Cardiac muscle cell (in vitro differentiated cells and primary cell): ENCODE measurements at regions not wholly inside any gene's neighbourhood (a gene's known extent, or its start where the extent isn't known, plus 50 kb on each side); places are given as distances from the start of the nearest gene placed in this dataset.
"Not testable (repeated sequence)": the region's sequence is repeated elsewhere in the genome, so short reads cannot be mapped to it uniquely, and the experiment has no call there.

Experiments
- DNase-seq, 2 donors: peaks; one replicate each; pipeline versions ENCODE4 v3.0.0 to v3.0.0-alpha.2; 2010 to 2017; ENCODE audit warnings: low read depth in 1 of 2, low spot score in 1 of 2
- H3K27ac ChIP-seq: fragments of 200-600 bp; sonication (generic); 2 replicates; pipeline ENCODE4 v1.5.1; 2016
- H3K27me3 ChIP-seq: fragments of 200-600 bp; sonication (generic); 2 replicates; pipeline ENCODE4 v1.6.0; 2016; ENCODE audit warnings: control low read depth
- H3K36me3 ChIP-seq: fragments of 200-600 bp; sonication (generic); 2 replicates; pipeline ENCODE4 v1.5.1; 2016; ENCODE audit warnings: control low read depth
- H3K4me1 ChIP-seq: fragments of 200-600 bp; sonication (generic); 2 replicates; pipeline ENCODE4 v1.8.1; 2017; ENCODE audit warnings: low read depth, mild to moderate bottlenecking, mixed run types
- H3K4me3 ChIP-seq: fragments of 200-600 bp; sonication (generic); 2 replicates; pipeline ENCODE4 v1.5.1; 2016; ENCODE audit warnings: mild to moderate bottlenecking
- H3K9me3 ChIP-seq: fragments of 200-600 bp; sonication (generic); 2 replicates; pipeline ENCODE4 v1.5.1; 2017; ENCODE audit warnings: low read depth, mild to moderate bottlenecking, control low read depth
- TF ChIP-seq, protein P1 (sequence below): IDR thresholded peaks from 2 replicates; pipeline ENCODE4 v1.5.1; 2012; ENCODE audit warnings: low read depth, mild to moderate bottlenecking, low read length

DNA sequence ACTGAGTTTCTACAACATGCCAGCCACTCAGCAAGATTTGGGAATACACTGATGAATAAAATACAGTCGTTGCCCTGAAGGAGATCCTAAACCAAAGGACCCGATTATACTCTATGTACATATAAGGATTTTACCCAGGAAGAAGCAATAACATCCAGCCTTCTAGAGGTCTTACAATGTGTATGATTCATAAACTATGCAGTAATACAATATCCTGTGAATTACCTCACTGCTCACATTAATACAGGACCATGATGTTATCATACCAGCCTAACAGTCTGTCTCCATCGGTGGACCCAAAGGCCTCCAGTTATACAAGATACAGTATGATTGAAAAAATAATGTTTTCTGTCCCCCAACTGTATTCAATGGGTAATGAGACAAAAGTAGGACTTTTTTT, 310.5 kb upstream of the TRPM3 start:
- Histone ChIP-seq H3K4me1 (no peaks in the 10 kb centered on the region), H3K36me3 (no peaks in the 10 kb centered on the region), H3K9me3 (no peaks in the 10 kb centered on the region), H3K27me3 (no peaks in the 10 kb centered on the region), H3K27ac (no peak overlapping the region), H3K4me3 (no peak overlapping the region)
- TF ChIP-seq, protein P1, sequence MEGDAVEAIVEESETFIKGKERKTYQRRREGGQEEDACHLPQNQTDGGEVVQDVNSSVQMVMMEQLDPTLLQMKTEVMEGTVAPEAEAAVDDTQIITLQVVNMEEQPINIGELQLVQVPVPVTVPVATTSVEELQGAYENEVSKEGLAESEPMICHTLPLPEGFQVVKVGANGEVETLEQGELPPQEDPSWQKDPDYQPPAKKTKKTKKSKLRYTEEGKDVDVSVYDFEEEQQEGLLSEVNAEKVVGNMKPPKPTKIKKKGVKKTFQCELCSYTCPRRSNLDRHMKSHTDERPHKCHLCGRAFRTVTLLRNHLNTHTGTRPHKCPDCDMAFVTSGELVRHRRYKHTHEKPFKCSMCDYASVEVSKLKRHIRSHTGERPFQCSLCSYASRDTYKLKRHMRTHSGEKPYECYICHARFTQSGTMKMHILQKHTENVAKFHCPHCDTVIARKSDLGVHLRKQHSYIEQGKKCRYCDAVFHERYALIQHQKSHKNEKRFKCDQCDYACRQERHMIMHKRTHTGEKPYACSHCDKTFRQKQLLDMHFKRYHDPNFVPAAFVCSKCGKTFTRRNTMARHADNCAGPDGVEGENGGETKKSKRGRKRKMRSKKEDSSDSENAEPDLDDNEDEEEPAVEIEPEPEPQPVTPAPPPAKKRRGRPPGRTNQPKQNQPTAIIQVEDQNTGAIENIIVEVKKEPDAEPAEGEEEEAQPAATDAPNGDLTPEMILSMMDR, result no peak
- no peak for DNase-seq

DNA sequence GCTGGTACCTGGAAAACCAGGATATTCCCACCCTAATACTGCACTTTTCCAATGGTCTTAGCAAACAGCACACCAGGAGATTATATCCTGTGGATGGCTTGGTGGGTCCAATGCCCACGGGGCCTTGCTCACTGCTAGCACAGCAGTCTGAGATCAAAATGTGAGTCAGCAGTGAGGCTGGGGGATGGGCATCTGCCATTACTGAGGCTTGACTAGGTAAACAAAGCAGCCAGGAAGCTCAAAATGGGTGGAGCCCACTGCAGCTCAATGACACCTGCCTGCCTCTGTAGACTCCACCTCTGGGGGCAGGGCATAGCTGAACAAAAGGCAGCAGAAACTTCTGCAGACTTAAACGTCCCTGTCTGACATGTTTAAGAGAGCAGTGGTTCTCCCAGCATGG, 285.9 kb upstream of the TRPM3 start:
- not testable (repeated sequence) for H3K4me1 ChIP-seq, H3K27ac ChIP-seq, H3K4me3 ChIP-seq, H3K9me3 ChIP-seq, DNase-seq, H3K27me3 ChIP-seq, H3K36me3 ChIP-seq

DNA sequence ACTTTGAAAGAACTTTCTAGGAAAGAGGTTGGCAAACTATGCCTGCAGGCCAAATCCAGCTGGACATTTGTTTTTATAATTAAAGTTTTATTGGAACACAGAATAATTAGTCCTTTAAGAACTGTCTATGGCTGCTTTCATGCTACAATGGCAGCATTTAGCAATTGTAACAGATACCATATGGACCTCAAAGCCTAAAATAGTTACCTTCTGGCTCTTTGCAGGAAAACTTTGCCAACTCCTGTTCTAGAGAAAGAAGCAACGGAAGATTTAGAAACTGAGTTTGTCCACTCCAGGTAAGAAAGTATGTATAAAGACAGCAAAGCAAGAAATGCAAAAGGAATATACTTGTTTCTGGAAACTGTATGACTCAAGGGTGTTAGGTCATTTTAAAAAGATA, 281.7 kb upstream of the TRPM3 start:
- no peak for DNase-seq
- Histone ChIP-seq H3K27ac (no peak overlapping the region), H3K36me3 (no peaks in the 10 kb centered on the region), H3K9me3 (no peaks in the 10 kb centered on the region), H3K4me3 (no peak overlapping the region), H3K4me1 (no peaks in the 10 kb centered on the region), H3K27me3 (no peaks in the 10 kb centered on the region)
- TF ChIP-seq, protein P1, result no peak

DNA sequence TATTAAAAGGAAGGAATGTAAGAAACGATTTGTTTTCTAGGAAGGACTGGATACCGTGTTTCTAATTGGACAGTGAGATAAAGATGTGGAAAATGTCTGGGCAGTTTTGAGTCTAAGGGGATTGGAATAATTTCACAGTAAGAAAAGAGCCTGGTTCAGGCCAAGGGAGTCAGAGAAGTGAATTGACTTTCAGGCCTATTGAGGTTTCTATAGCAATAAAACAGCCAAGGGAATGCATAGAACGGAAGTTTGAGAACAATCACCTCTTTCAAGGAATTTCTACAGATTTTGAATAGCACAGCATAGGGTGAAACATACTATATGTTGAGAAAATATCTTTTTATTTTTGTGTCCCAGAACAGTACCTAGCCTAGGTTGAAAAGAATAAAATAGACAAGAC, 271.6 kb upstream of the TRPM3 start:
- H3K27me3 ChIP-seq, result no peaks in the 10 kb centered on the region
- no peak overlapping the region for H3K4me3 ChIP-seq
- TF ChIP-seq, protein P1, result no peak
- no peaks in the 10 kb centered on the region for H3K9me3 ChIP-seq
- no peaks in the 10 kb centered on the region for H3K36me3 ChIP-seq
- DNase-seq, result no peak
- H3K27ac ChIP-seq, result no peak overlapping the region
- H3K4me1 ChIP-seq, result no peaks in the 10 kb centered on the region

DNA sequence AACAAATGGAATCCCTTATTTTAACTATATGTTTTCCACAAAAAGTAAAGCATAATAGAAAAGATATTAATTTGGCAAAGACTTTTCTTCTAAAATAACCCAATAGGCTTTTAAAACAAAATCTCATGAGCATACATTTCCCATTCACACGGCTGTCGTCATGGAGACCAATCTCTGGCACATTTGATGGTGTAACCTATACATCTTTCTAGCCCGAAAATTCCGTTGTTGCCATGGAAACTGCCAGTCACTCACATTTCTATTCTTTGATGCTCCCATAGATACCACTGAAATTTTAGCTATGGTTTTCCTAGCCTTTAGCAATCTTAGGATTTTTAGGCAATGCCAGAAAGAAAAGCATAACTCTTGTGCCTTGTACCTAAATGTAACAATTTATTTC, 262.9 kb upstream of the TRPM3 start:
- no peaks in the 10 kb centered on the region for H3K9me3 ChIP-seq
- DNase-seq, result no peak
- H3K27me3 ChIP-seq, result no peaks in the 10 kb centered on the region
- no peaks in the 10 kb centered on the region for H3K36me3 ChIP-seq
- peaks cover 6% of the 10 kb centered on the region for H3K4me1 ChIP-seq
- no peak overlapping the region for H3K27ac ChIP-seq
- TF ChIP-seq, protein P1, result no peak
- no peak overlapping the region for H3K4me3 ChIP-seq

DNA sequence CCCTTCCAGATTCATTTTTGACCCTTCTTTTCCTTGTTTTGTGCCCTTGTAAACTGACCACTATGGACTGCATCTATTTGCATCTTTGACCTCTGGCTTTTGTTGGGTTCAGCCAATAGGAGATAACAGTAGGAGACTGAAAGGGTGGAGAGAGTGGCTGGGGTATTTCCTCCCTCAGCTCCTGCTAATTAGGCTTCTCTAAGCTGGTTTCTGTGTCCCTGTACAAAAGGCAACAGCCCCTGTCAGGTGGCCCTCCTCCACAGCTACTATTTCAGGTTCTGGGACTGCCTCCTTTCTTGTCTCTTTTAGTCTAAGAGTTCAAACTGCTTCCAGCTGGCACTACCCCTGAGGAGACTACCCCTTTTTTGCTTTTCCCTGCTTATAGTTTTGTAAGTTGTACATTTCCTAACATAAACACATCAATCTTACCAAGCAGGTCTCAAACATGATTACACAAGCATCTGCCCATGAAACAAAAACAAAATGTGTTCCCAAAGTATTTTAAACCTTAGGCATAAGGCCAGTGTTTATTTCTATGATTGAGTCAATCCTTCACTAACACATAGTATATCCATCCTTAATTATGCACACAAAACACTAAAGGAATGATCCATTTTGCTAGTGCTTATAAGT, 262.0 kb upstream of the TRPM3 start:
- no peak overlapping the region for H3K4me3 ChIP-seq
- H3K4me1 ChIP-seq, result peaks cover 6% of the 10 kb centered on the region
- H3K9me3 ChIP-seq, result no peaks in the 10 kb centered on the region
- DNase-seq, result peak in 1 of 2 donors; percentile 47
- TF ChIP-seq, protein P1, result no peak
- peak overlapping the region; percentile 8 for H3K27ac ChIP-seq
- H3K36me3 ChIP-seq, result no peaks in the 10 kb centered on the region
- no peaks in the 10 kb centered on the region for H3K27me3 ChIP-seq
